Fibroblast of lung (primary cell): ENCODE measurements at regions not wholly inside any gene's neighbourhood (a gene's known extent, or its start where the extent isn't known, plus 50 kb on each side); places are given as distances from the start of the nearest gene placed in this dataset.

Experiments
- CTCF ChIP-seq, 2 donors: IDR thresholded peaks in 1 of 2; conservative IDR thresholded peaks in 1 of 2; 1 replicate in 1 of 2; 2 replicates in 1 of 2; pipeline ENCODE4 v1.5.1; 2011 to 2012; ENCODE audit warnings: low read length in 2 of 2, control low read depth in 1 of 2, inconsistent platforms in 1 of 2, low read depth in 1 of 2, mild to moderate bottlenecking in 1 of 2
- EZH2 ChIP-seq: IDR thresholded peaks from 2 replicates; pipeline ENCODE4 v1.5.1; 2012; ENCODE audit warnings: low read length, control low read depth, mild to moderate bottlenecking; ENCODE audit errors: missing control alignments

- TF ChIP-seq CTCF (conservative IDR thresholded peaks at IDR 0.05 in 1 of 2, IDR thresholded peaks at IDR 0.05 in 1 of 2; ENCODE audit: low read depth in 1 of 2, low read length in 2 of 2) (no peak), EZH2 (no peak)
Measured at GRCh38 chr19:27975419-27976005, 1237.4 kb downstream of the UQCRFS1 start.
